NCI-H2081 treated with DMSO at 0.1 percent for 48 hours (cell line): ENCODE measurements at regions not wholly inside any gene's neighbourhood (a gene's known extent, or its start where the extent isn't known, plus 50 kb on each side); places are given as distances from the start of the nearest gene placed in this dataset.
"Not testable (repeated sequence)": the region's sequence is repeated elsewhere in the genome, so short reads cannot be mapped to it uniquely, and the experiment has no call there.

Experiments used
- DNase-seq: peaks from one replicate; lab custom pipeline; 2025; lab: John Stamatoyannopoulos, UW

- DNase-seq: no peak
Measured at GRCh38 chr15:93826293-93826692, 405.1 kb upstream of the MCTP2 start.

GRCh38 chr15:93825682-93826081, 405.7 kb upstream of the MCTP2 start:
- DNase-seq: no peak

GRCh38 chr15:93823971-93824913, 407.1 kb upstream of the MCTP2 start:
- no peak for DNase-seq

- DNase-seq: no peak
Measured at GRCh38 chr15:93820566-93820965, 410.8 kb upstream of the MCTP2 start.

- no peak for DNase-seq
Measured at GRCh38 chr15:93819826-93820225, 411.5 kb upstream of the MCTP2 start.

GRCh38 chr15:93816815-93817214, 414.5 kb upstream of the MCTP2 start:
- DNase-seq: no peak

- DNase-seq: no peak
Measured at GRCh38 chr15:93811305-93811704, 420.1 kb upstream of the MCTP2 start.

GRCh38 chr15:93809516-93809915, 421.8 kb upstream of the MCTP2 start:
- no peak for DNase-seq

GRCh38 chr15:93803421-93804152, 427.8 kb upstream of the MCTP2 start:
- DNase-seq: no peak

GRCh38 chr15:93801206-93801605, 430.2 kb upstream of the MCTP2 start:
- no peak for DNase-seq

GRCh38 chr15:93800805-93801204, 430.6 kb upstream of the MCTP2 start:
- no peak for DNase-seq

- DNase-seq: no peak
Measured at GRCh38 chr15:93789441-93789840, 441.9 kb upstream of the MCTP2 start.

GRCh38 chr15:93780073-93780472, 451.3 kb upstream of the MCTP2 start:
- no peak for DNase-seq

- DNase-seq: no peak
Measured at GRCh38 chr15:93779341-93779740, 452.0 kb upstream of the MCTP2 start.

GRCh38 chr15:93771196-93772030, 459.9 kb upstream of the MCTP2 start:
- no peak for DNase-seq

- DNase-seq: no peak
Measured at GRCh38 chr15:93770788-93771187, 460.6 kb upstream of the MCTP2 start.

- no peak for DNase-seq
Measured at GRCh38 chr15:93762036-93762435, 469.3 kb upstream of the MCTP2 start.

GRCh38 chr15:93759629-93760028, 471.7 kb upstream of the MCTP2 start:
- DNase-seq: no peak

GRCh38 chr15:93758824-93759223, 472.5 kb upstream of the MCTP2 start:
- DNase-seq: no peak

- no peak for DNase-seq
Measured at GRCh38 chr15:93748710-93749109, 482.7 kb upstream of the MCTP2 start.

GRCh38 chr15:93734976-93735375, 496.4 kb upstream of the MCTP2 start:
- not testable (repeated sequence) for DNase-seq

- no peak for DNase-seq
Measured at GRCh38 chr15:93730724-93731123, 500.6 kb upstream of the MCTP2 start.
